ENCODE measurements at regions not wholly inside any gene's neighbourhood (a gene's known extent, or its start where the extent isn't known, plus 50 kb on each side); places are given as distances from the start of the nearest gene placed in this dataset.

GRCh38 chr1:208844158-208844557, 600.0 kb upstream of the PLXNA2 start:
- DNase-seq (ENCODE audit: low read depth) = no peak

GRCh38 chr1:208848854-208849253, 604.7 kb upstream of the PLXNA2 start:
- DNase-seq (ENCODE audit: low read depth) = no peak

GRCh38 chr1:208850442-208850841, 606.3 kb upstream of the PLXNA2 start:
- no peak for DNase-seq (ENCODE audit: low read depth)

- DNase-seq (ENCODE audit: low read depth) = no peak
These were observed 607.2 kb upstream of the PLXNA2 start for GRCh38 chr1:208851366-208851765.

- no peak for DNase-seq (ENCODE audit: low read depth)
These were observed 608.7 kb upstream of the PLXNA2 start for GRCh38 chr1:208852911-208853310.

- DNase-seq (ENCODE audit: low read depth) = no peak
These were observed 611.2 kb upstream of the PLXNA2 start for GRCh38 chr1:208855403-208855802.

GRCh38 chr1:208857465-208857864, 613.3 kb upstream of the PLXNA2 start:
- DNase-seq (ENCODE audit: low read depth) = no peak

- DNase-seq (ENCODE audit: low read depth) = no peak
These were observed 614.6 kb upstream of the PLXNA2 start for GRCh38 chr1:208858738-208859137.

- DNase-seq (ENCODE audit: low read depth) = no peak
These were observed 620.3 kb upstream of the PLXNA2 start for GRCh38 chr1:208864366-208864965.

GRCh38 chr1:208866386-208866955, 622.3 kb upstream of the PLXNA2 start:
- DNase-seq (ENCODE audit: low read depth) = no peak

- DNase-seq (ENCODE audit: low read depth) = no peak
These were observed 624.4 kb upstream of the PLXNA2 start for GRCh38 chr1:208868554-208868953.

GRCh38 chr1:208874915-208875314, 630.7 kb upstream of the PLXNA2 start:
- no peak for DNase-seq (ENCODE audit: low read depth)

GRCh38 chr1:208879022-208879421, 634.8 kb upstream of the PLXNA2 start:
- DNase-seq (ENCODE audit: low read depth) = no peak

- no peak for DNase-seq (ENCODE audit: low read depth)
These were observed 636.4 kb upstream of the PLXNA2 start for GRCh38 chr1:208880433-208881100.

- DNase-seq (ENCODE audit: low read depth) = no peak
These were observed 640.9 kb upstream of the PLXNA2 start for GRCh38 chr1:208885060-208885459.

- no peak for DNase-seq (ENCODE audit: low read depth)
These were observed 641.5 kb upstream of the PLXNA2 start for GRCh38 chr1:208885650-208886049.

GRCh38 chr1:208888376-208888775, 644.2 kb upstream of the PLXNA2 start:
- no peak for DNase-seq (ENCODE audit: low read depth)

GRCh38 chr1:208892147-208892546, 648.0 kb upstream of the PLXNA2 start:
- DNase-seq (ENCODE audit: low read depth) = no peak

- no peak for DNase-seq (ENCODE audit: low read depth)
These were observed 649.1 kb upstream of the PLXNA2 start for GRCh38 chr1:208893251-208893650.

- DNase-seq (ENCODE audit: low read depth) = no peak
These were observed 651.0 kb upstream of the PLXNA2 start for GRCh38 chr1:208895181-208895580.

GRCh38 chr1:208895820-208896219, 651.6 kb upstream of the PLXNA2 start:
- DNase-seq (ENCODE audit: low read depth) = no peak

GRCh38 chr1:208896768-208897167, 652.6 kb upstream of the PLXNA2 start:
- no peak for DNase-seq (ENCODE audit: low read depth)

GRCh38 chr1:208899438-208899837, 655.3 kb upstream of the PLXNA2 start:
- no peak for DNase-seq (ENCODE audit: low read depth)
